ENCODE measurements at regions not wholly inside any gene's neighbourhood (a gene's known extent, or its start where the extent isn't known, plus 50 kb on each side); places are given as distances from the start of the nearest gene placed in this dataset.
A peak's percentile ranks its signal among the peaks of the same experiment; 100 is the strongest.

- H3K27me3 ChIP-seq = no peaks in the 10 kb centered on the region
- in situ Hi-C loops (cut with MboI; ENCODE audit: low sequenced_read_pairs in 4 of 4) (no loop called here), intact Hi-C loops (cut with DNase I; ENCODE audit: low total_unique reads) (no loop called here)
- no peak overlapping the region for H3K4me3 ChIP-seq
- TF ChIP-seq POLR2A (IDR thresholded peaks at IDR 0.05) (no peak), CTCF (IDR thresholded peaks at IDR 0.05 in 4 of 5, conservative IDR thresholded peaks at IDR 0.05 in 1 of 5) (no peak)
- peaks cover 24 to 35% of the 10 kb centered on the region in 2 donors for H3K4me1 ChIP-seq
- ATAC-seq (peak; percentile 35 to 42), DNase-seq (no peak)
- H3K27ac ChIP-seq = peak overlapping the region; percentile 6 to 59 (median 44)
- no peaks in the 10 kb centered on the region for H3K36me3 ChIP-seq
- no peaks in the 10 kb centered on the region for H3K9me3 ChIP-seq
Measured at GRCh38 chr2:167729911-167730310, 517.5 kb downstream of the STK39 start.

- intact Hi-C loops (cut with DNase I; ENCODE audit: low total_unique reads) = no loop called here
- in situ Hi-C loops (cut with MboI; ENCODE audit: low sequenced_read_pairs in 4 of 4) = no loop called here
- ATAC-seq = no peak
Measured at GRCh38 chr2:167726788-167727187, 520.6 kb downstream of the STK39 start.

DNA sequence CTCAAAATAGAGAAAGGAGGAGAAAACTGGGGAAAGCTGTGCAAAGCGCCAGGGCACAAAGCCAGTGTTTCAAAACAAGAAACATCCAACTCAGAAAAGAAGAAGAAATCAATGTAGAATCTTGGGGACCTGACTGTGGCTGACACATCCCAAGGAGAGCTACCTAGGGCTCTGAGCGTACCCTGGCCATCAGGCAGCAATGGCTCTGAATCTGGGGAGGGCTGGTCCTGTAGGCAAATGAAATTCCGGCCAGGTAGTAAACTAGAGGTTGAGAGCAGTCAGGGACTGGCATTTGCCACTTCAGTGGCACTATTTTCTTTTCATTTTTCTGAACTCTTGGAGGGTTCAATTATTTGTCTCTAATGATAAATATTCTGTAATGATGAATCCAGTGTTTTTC lies 525.8 kb downstream of the STK39 start:
- no peaks in the 10 kb centered on the region for H3K9me3 ChIP-seq
- ATAC-seq (no peak), DNase-seq (no peak)
- H3K4me3 ChIP-seq = no peak overlapping the region
- no peaks in the 10 kb centered on the region for H3K4me1 ChIP-seq
- no peak overlapping the region for H3K27ac ChIP-seq
- no peak for TF ChIP-seq POLR2A (IDR thresholded peaks at IDR 0.05)
- TF ChIP-seq CTCF (IDR thresholded peaks at IDR 0.05 in 4 of 5, conservative IDR thresholded peaks at IDR 0.05 in 1 of 5) = no peak
- intact Hi-C loops (cut with DNase I; ENCODE audit: low total_unique reads) = no loop called here
- H3K36me3 ChIP-seq = no peaks in the 10 kb centered on the region
- H3K27me3 ChIP-seq = no peaks in the 10 kb centered on the region
- in situ Hi-C loops (cut with MboI; ENCODE audit: low sequenced_read_pairs in 4 of 4) = no loop called here

More at GRCh38 chr2:167726788-167727187, 520.6 kb downstream of the STK39 start:
- no peaks in the 10 kb centered on the region for H3K36me3 ChIP-seq
- DNase-seq = no peak
- no peaks in the 10 kb centered on the region for H3K27me3 ChIP-seq
- H3K27ac ChIP-seq = no peak overlapping the region
- H3K4me1 ChIP-seq = peaks cover 4 to 17% of the 10 kb centered on the region in 2 donors
- no peak overlapping the region for H3K4me3 ChIP-seq
- H3K9me3 ChIP-seq = no peaks in the 10 kb centered on the region
- no peak for TF ChIP-seq POLR2A (IDR thresholded peaks at IDR 0.05)
- no peak for TF ChIP-seq CTCF (IDR thresholded peaks at IDR 0.05 in 4 of 5, conservative IDR thresholded peaks at IDR 0.05 in 1 of 5)

- H3K27me3 ChIP-seq = no peaks in the 10 kb centered on the region
- intact Hi-C loops (cut with DNase I; ENCODE audit: low total_unique reads) = no loop called here
- no peaks in the 10 kb centered on the region for H3K9me3 ChIP-seq
- no peak for DNase-seq
- H3K27ac ChIP-seq = no peak overlapping the region
- ATAC-seq = no peak
- in situ Hi-C loops (cut with MboI; ENCODE audit: low sequenced_read_pairs in 4 of 4) = no loop called here
- no peak overlapping the region for H3K4me3 ChIP-seq
- TF ChIP-seq CTCF (IDR thresholded peaks at IDR 0.05 in 4 of 5, conservative IDR thresholded peaks at IDR 0.05 in 1 of 5) (no peak), POLR2A (IDR thresholded peaks at IDR 0.05) (no peak)
- H3K4me1 ChIP-seq = no peaks in the 10 kb centered on the region
- H3K36me3 ChIP-seq = no peaks in the 10 kb centered on the region
Measured at GRCh38 chr2:167719410-167719809, 528.0 kb downstream of the STK39 start.

GRCh38 chr2:167718560-167718959 lies 528.8 kb downstream of the STK39 start:
- Histone ChIP-seq H3K9me3 (no peaks in the 10 kb centered on the region), H3K4me1 (no peaks in the 10 kb centered on the region), H3K4me3 (no peak overlapping the region), H3K27ac (no peak overlapping the region), H3K27me3 (no peaks in the 10 kb centered on the region), H3K36me3 (no peaks in the 10 kb centered on the region)
- DNase-seq = no peak
- no peak for ATAC-seq
- TF ChIP-seq POLR2A (IDR thresholded peaks at IDR 0.05) (no peak), CTCF (IDR thresholded peaks at IDR 0.05 in 4 of 5, conservative IDR thresholded peaks at IDR 0.05 in 1 of 5) (no peak)
- in situ Hi-C loops (cut with MboI; ENCODE audit: low sequenced_read_pairs in 4 of 4) = no loop called here
- intact Hi-C loops (cut with DNase I; ENCODE audit: low total_unique reads) = no loop called here

Measured in gastrocnemius medialis (tissue), 4 donors.